Thyroid gland (tissue), 4 donors: ENCODE measurements at regions not wholly inside any gene's neighbourhood (a gene's known extent, or its start where the extent isn't known, plus 50 kb on each side); places are given as distances from the start of the nearest gene placed in this dataset.
"Not testable (repeated sequence)": the region's sequence is repeated elsewhere in the genome, so short reads cannot be mapped to it uniquely, and the experiment has no call there.

Experiments used
- DNase-seq, 2 donors: peaks; one replicate each; pipeline ENCODE4 v3.0.0-alpha.2; 2019
- H3K27ac ChIP-seq, 3 donors: fragments of 200-600 bp; sonication (generic); 1 replicate in 2 of 3; 2 replicates in 1 of 3; pipeline ENCODE4 v1.5.1; 2016 to 2019; ENCODE audit warnings: mild to moderate bottlenecking in 1 of 3, moderate library complexity in 1 of 3
- H3K27me3 ChIP-seq: fragments of 200-600 bp; sonication (generic); one replicate; pipeline ENCODE4 v1.5.1; 2019
- H3K36me3 ChIP-seq, 2 donors: fragments of 200-600 bp; sonication (generic); one replicate each; pipeline ENCODE4 v1.5.1; 2016 to 2019
- H3K4me1 ChIP-seq, 2 donors: fragments of 200-600 bp; sonication (generic); one replicate each; pipeline ENCODE4 v1.5.1; 2017 to 2019
- H3K4me3 ChIP-seq, 3 donors: fragments of 200-600 bp; sonication (generic); replicated peaks in 1 of 3; 1 replicate in 2 of 3; 2 replicates in 1 of 3; pipeline ENCODE4 v1.5.1; 2016; ENCODE audit warnings: mild to moderate bottlenecking in 1 of 3
- H3K9me3 ChIP-seq: fragments of 200-600 bp; sonication (generic); one replicate; pipeline ENCODE4 v1.5.1; 2017
- POLR2A ChIP-seq, 2 donors: fragments of 450-650 bp; IDR thresholded peaks; one replicate each; pipeline ENCODE4 v1.6.1; 2017; ENCODE audit warnings: antibody characterized with exemption in 2 of 2, mild to moderate bottlenecking in 2 of 2, moderate library complexity in 1 of 2
- WGBS, 2 donors: methylation state at CpG; one replicate each; pipeline ENCODE4 v1.1.5; 2017; 5-methylcytosine and 5-hydroxymethylcytosine counted together
- intact Hi-C: fragments of 100-400 bp; cut with DNase I; formaldehyde crosslinking; loops from one replicate; pipeline ENCODE4 v1.15.1; 2023
- TF ChIP-seq, protein P1 (sequence below), 6 experiments: fragments of 200-600 bp in 3 of 6; fragments of 450-650 bp in 3 of 6; sonication (generic) in 3 of 6; IDR thresholded peaks; one replicate each; pipeline ENCODE4 v1.5.1; 2016 to 2019; ENCODE audit warnings: antibody characterized with exemption in 6 of 6, mild to moderate bottlenecking in 2 of 6, inconsistent platforms in 1 of 6, moderate library complexity in 1 of 6

GRCh38 chr2:153404792-153405191 is 73.8 kb downstream of the RPRM start:
- Histone ChIP-seq H3K9me3 (no peaks in the 10 kb centered on the region), H3K36me3 (no peaks in the 10 kb centered on the region), H3K4me1 (no peaks in the 10 kb centered on the region), H3K27ac (no peak overlapping the region), H3K27me3 (no peaks in the 10 kb centered on the region), H3K4me3 (no peak overlapping the region)
- TF ChIP-seq, protein P1, sequence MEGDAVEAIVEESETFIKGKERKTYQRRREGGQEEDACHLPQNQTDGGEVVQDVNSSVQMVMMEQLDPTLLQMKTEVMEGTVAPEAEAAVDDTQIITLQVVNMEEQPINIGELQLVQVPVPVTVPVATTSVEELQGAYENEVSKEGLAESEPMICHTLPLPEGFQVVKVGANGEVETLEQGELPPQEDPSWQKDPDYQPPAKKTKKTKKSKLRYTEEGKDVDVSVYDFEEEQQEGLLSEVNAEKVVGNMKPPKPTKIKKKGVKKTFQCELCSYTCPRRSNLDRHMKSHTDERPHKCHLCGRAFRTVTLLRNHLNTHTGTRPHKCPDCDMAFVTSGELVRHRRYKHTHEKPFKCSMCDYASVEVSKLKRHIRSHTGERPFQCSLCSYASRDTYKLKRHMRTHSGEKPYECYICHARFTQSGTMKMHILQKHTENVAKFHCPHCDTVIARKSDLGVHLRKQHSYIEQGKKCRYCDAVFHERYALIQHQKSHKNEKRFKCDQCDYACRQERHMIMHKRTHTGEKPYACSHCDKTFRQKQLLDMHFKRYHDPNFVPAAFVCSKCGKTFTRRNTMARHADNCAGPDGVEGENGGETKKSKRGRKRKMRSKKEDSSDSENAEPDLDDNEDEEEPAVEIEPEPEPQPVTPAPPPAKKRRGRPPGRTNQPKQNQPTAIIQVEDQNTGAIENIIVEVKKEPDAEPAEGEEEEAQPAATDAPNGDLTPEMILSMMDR (IDR thresholded peaks at IDR 0.05) = no peak
- no peak for TF ChIP-seq POLR2A (IDR thresholded peaks at IDR 0.05)
- intact Hi-C loops = no loop called here
- 66 to 74% methylated on average over 1 of the region's 1 CpG for WGBS, 2 donors
- no peak for DNase-seq

DNA sequence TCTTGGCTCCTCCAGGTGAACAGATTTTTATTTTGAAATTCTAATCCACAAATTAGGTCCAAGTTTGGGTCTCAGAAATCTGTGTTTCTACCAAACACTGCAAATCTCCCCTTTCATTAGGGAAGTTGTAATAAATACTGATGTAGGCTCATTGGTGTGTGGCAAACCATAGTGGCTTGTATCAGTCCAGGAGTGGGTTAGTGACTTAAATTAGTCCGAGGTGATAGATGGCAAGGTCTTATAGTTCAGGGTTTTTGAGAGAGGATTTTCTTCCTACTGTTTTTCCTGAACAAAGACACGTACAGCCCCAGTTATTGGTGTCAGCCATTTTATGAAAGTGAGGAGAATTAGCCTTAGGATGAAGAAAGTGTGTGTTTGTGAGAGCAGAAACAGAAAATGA is 74.6 kb downstream of the RPRM start:
- no peak for TF ChIP-seq POLR2A (IDR thresholded peaks at IDR 0.05)
- TF ChIP-seq, protein P1 (IDR thresholded peaks at IDR 0.05) = no peak
- H3K9me3 ChIP-seq = no peaks in the 10 kb centered on the region
- intact Hi-C loops = no loop called here
- no peaks in the 10 kb centered on the region for H3K36me3 ChIP-seq
- H3K4me3 ChIP-seq = no peak overlapping the region
- H3K27me3 ChIP-seq = no peaks in the 10 kb centered on the region
- WGBS, 2 donors = 83 to 90% methylated on average over 2 of the region's 2 CpGs
- no peaks in the 10 kb centered on the region for H3K4me1 ChIP-seq
- DNase-seq = no peak
- no peak overlapping the region for H3K27ac ChIP-seq

DNA sequence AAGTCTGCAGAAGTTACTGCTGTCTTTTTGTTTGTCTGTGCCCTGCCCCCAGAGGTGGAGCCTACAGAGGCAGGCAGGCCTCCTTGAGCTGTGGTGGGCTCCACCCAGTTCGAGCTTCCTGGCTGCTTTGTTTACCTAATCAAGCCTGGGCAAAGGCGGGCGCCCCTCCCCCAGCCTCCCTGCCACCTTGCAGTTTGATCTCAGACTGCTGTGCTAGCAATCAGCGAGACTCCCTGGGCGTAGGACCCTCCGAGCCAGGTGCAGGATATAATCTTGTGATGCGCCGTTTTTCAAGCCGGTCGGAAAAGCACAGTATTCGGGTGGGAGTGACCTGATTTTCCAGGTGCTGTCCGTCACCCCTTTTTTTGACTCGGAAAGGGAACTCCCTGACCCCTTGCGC is 75.2 kb downstream of the RPRM start:
- H3K9me3 ChIP-seq, H3K27me3 ChIP-seq, H3K4me1 ChIP-seq, DNase-seq, intact Hi-C loops, H3K4me3 ChIP-seq, H3K27ac ChIP-seq, H3K36me3 ChIP-seq: not testable (repeated sequence)
- 43 to 88% methylated on average over 6 to 12 of the region's 14 CpGs for WGBS, 2 donors

- no peak for DNase-seq
- no peak overlapping the region for H3K4me3 ChIP-seq
- no peaks in the 10 kb centered on the region for H3K36me3 ChIP-seq
- intact Hi-C loops = no loop called here
- H3K4me1 ChIP-seq = no peaks in the 10 kb centered on the region
- no peak overlapping the region for H3K27ac ChIP-seq
- no peaks in the 10 kb centered on the region for H3K9me3 ChIP-seq
- no peaks in the 10 kb centered on the region for H3K27me3 ChIP-seq
- 64 to 82% methylated on average over 5 of the region's 5 CpGs for WGBS, 2 donors
- no peak for TF ChIP-seq POLR2A (IDR thresholded peaks at IDR 0.05)
- TF ChIP-seq, protein P1 (IDR thresholded peaks at IDR 0.05) = no peak
Observed at GRCh38 chr2:153394686-153395085, 83.9 kb downstream of the RPRM start.

DNA sequence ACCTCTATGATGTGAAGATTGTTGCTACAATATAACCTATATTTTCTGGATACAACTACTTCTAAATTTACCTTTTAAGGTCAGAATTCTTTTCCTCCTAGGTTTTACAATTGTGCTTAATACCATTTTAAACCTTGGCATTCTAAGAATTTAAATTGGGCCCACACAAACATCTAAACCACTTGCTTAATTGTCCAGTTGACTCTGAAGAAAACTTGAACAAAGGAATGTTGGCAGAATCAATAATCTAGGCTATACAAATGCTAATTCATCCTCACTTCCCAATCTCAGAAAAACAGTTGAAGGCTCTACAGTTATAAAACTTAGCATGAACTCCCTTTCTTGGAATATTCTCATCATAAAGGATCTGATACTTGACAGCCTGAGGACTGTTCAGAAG is 84.3 kb downstream of the RPRM start:
- no peak overlapping the region for H3K27ac ChIP-seq
- TF ChIP-seq, protein P1 (IDR thresholded peaks at IDR 0.05) = no peak
- no peak for TF ChIP-seq POLR2A (IDR thresholded peaks at IDR 0.05)
- intact Hi-C loops = no loop called here
- no peak for DNase-seq
- H3K9me3 ChIP-seq = no peaks in the 10 kb centered on the region
- no peaks in the 10 kb centered on the region for H3K27me3 ChIP-seq
- H3K4me3 ChIP-seq = no peak overlapping the region
- no peaks in the 10 kb centered on the region for H3K36me3 ChIP-seq
- no peaks in the 10 kb centered on the region for H3K4me1 ChIP-seq

GRCh38 chr2:153393518-153393917 is 85.0 kb downstream of the RPRM start:
- H3K27ac ChIP-seq = no peak overlapping the region
- no peak for DNase-seq
- H3K4me1 ChIP-seq = no peaks in the 10 kb centered on the region
- H3K9me3 ChIP-seq = no peaks in the 10 kb centered on the region
- TF ChIP-seq POLR2A (IDR thresholded peaks at IDR 0.05) = no peak
- TF ChIP-seq, protein P1 (IDR thresholded peaks at IDR 0.05) = no peak
- WGBS, 2 donors = 64 to 87% methylated on average over 3 of the region's 3 CpGs
- no peaks in the 10 kb centered on the region for H3K27me3 ChIP-seq
- intact Hi-C loops = no loop called here
- H3K36me3 ChIP-seq = no peaks in the 10 kb centered on the region
- H3K4me3 ChIP-seq = no peak overlapping the region
